Keratinocyte (primary cell): ENCODE measurements at regions not wholly inside any gene's neighbourhood (a gene's known extent, or its start where the extent isn't known, plus 50 kb on each side); places are given as distances from the start of the nearest gene placed in this dataset.

Experiments used
- DNase-seq: peaks from one replicate; pipeline ENCODE4 v3.0.0-alpha.2; 2011; ENCODE audit warnings: low read depth, missing footprints, low spot score
- FAIRE-seq: peaks from 2 replicates; lab custom pipeline; 2011; peaks lifted over from hg19 to GRCh38; lab: Jason Lieb, UNC
- H2AFZ ChIP-seq: 2 replicates; pipeline ENCODE4 v1.6.0; 2012; ENCODE audit warnings: low read length, control low read depth, inconsistent platforms; ENCODE audit not compliant: control insufficient read depth
- H3K27ac ChIP-seq: 2 replicates; pipeline ENCODE4 v1.5.1; 2011; ENCODE audit warnings: low read length; ENCODE audit not compliant: control insufficient read depth, insufficient read depth
- H3K27me3 ChIP-seq: 3 replicates; pipeline ENCODE4 v1.6.0; 2011; ENCODE audit warnings: low read length; ENCODE audit not compliant: control insufficient read depth, insufficient read depth; ENCODE audit errors: extremely low read depth
- H3K36me3 ChIP-seq, 2 experiments: 2 replicates in 1 of 2; 3 replicates in 1 of 2; pipeline ENCODE4 v1.5.1; 2011; ENCODE audit warnings: low read length in 2 of 2, mild to moderate bottlenecking in 1 of 2; ENCODE audit not compliant: control insufficient read depth in 2 of 2, insufficient read depth in 2 of 2; ENCODE audit errors: extremely low read depth in 1 of 2
- H3K4me1 ChIP-seq: 3 replicates; pipeline ENCODE4 v1.5.1; 2011; ENCODE audit warnings: low read length; ENCODE audit not compliant: control insufficient read depth, insufficient read depth; ENCODE audit errors: extremely low read depth
- H3K4me2 ChIP-seq: 3 replicates; pipeline ENCODE4 v1.6.0; 2011; ENCODE audit warnings: low read depth, low read length; ENCODE audit not compliant: control insufficient read depth, insufficient read depth; ENCODE audit errors: extremely low read depth
- H3K4me3 ChIP-seq, 3 experiments: fragments of 200-600 bp in 1 of 3; sonication (generic) in 1 of 3; 2 replicates in 2 of 3; 3 replicates in 1 of 3; pipeline ENCODE4 v1.5.1; 2011 to 2016; ENCODE audit warnings: low read length in 3 of 3, mild to moderate bottlenecking in 3 of 3, control low read depth in 2 of 3, inconsistent platforms in 1 of 3, low read depth in 1 of 3, mixed read lengths in 1 of 3, mixed run types in 1 of 3, moderate library complexity in 1 of 3; ENCODE audit not compliant: control insufficient read depth in 2 of 3, insufficient read depth in 2 of 3; ENCODE audit errors: extremely low read depth in 1 of 3
- H3K79me2 ChIP-seq: 2 replicates; pipeline ENCODE4 v1.6.0; 2012; ENCODE audit warnings: low read length; ENCODE audit not compliant: control insufficient read depth, insufficient read depth
- H3K9ac ChIP-seq: 3 replicates; pipeline ENCODE4 v1.6.0; 2011; ENCODE audit warnings: low read length; ENCODE audit not compliant: control insufficient read depth, insufficient read depth; ENCODE audit errors: extremely low read depth
- H3K9me1 ChIP-seq: 3 replicates; pipeline ENCODE4 v1.6.0; 2011; ENCODE audit warnings: low read length; ENCODE audit not compliant: control insufficient read depth, insufficient read depth; ENCODE audit errors: extremely low read depth
- H3K9me3 ChIP-seq: 2 replicates; pipeline ENCODE4 v1.5.1; 2012; ENCODE audit warnings: low read depth, low read length; ENCODE audit not compliant: control insufficient read depth
- H4K20me1 ChIP-seq: 3 replicates; pipeline ENCODE4 v1.6.0; 2011; ENCODE audit warnings: low read length; ENCODE audit not compliant: control insufficient read depth, insufficient read depth; ENCODE audit errors: extremely low read depth
- EZH2 ChIP-seq: IDR thresholded peaks from one replicate; pipeline ENCODE4 v1.6.1; 2012; ENCODE audit warnings: inconsistent platforms, mild to moderate bottlenecking, low read length, moderate library complexity
- dilution Hi-C: fragments of 300-500 bp; cut with MboI; formaldehyde crosslinking; loops from one replicate; pipeline ENCODE4 v1.7.0; 2020; ENCODE audit warnings: low sequenced_read_pairs; ENCODE audit not compliant: extremely low pct_ligation_motif_present
- TF ChIP-seq, protein P1 (sequence below), 3 experiments: IDR thresholded peaks in 1 of 3; conservative IDR thresholded peaks in 1 of 3; optimal IDR thresholded peaks in 1 of 3; 2 replicates in 2 of 3; 3 replicates in 1 of 3; pipeline versions ENCODE3 to v1.5.1; 2011; ENCODE audit warnings: low read length in 3 of 3, mild to moderate bottlenecking in 3 of 3, moderate library complexity in 2 of 3, control low read depth in 1 of 3, inconsistent platforms in 1 of 3; ENCODE audit not compliant: insufficient read depth in 2 of 3; ENCODE audit errors: extremely low read depth in 1 of 3

- no peaks in the 10 kb centered on the region for H3K9me1 ChIP-seq
- H3K36me3 ChIP-seq = no peaks in the 10 kb centered on the region
- dilution Hi-C loops = no loop called here
- H4K20me1 ChIP-seq = no peaks in the 10 kb centered on the region
- H3K4me1 ChIP-seq = no peaks in the 10 kb centered on the region
- TF ChIP-seq, protein P1, sequence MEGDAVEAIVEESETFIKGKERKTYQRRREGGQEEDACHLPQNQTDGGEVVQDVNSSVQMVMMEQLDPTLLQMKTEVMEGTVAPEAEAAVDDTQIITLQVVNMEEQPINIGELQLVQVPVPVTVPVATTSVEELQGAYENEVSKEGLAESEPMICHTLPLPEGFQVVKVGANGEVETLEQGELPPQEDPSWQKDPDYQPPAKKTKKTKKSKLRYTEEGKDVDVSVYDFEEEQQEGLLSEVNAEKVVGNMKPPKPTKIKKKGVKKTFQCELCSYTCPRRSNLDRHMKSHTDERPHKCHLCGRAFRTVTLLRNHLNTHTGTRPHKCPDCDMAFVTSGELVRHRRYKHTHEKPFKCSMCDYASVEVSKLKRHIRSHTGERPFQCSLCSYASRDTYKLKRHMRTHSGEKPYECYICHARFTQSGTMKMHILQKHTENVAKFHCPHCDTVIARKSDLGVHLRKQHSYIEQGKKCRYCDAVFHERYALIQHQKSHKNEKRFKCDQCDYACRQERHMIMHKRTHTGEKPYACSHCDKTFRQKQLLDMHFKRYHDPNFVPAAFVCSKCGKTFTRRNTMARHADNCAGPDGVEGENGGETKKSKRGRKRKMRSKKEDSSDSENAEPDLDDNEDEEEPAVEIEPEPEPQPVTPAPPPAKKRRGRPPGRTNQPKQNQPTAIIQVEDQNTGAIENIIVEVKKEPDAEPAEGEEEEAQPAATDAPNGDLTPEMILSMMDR (optimal IDR thresholded peaks at IDR 0.05 in 1 of 3, IDR thresholded peaks at IDR 0.05 in 1 of 3, conservative IDR thresholded peaks at IDR 0.05 in 1 of 3; ENCODE audit: extremely low read depth in 1 of 3, insufficient read depth in 2 of 3, low read length in 3 of 3) = no peak
- no peak for TF ChIP-seq EZH2
- no peaks in the 10 kb centered on the region for H3K9me3 ChIP-seq
- no peak for FAIRE-seq
- no peaks in the 10 kb centered on the region for H3K79me2 ChIP-seq
- no peak overlapping the region for H3K9ac ChIP-seq
- H3K27me3 ChIP-seq = no peaks in the 10 kb centered on the region
- no peak overlapping the region for H3K4me3 ChIP-seq
- H3K4me2 ChIP-seq = no peak overlapping the region
- no peak overlapping the region for H2AFZ ChIP-seq
- H3K27ac ChIP-seq = no peak overlapping the region
- no peak for DNase-seq
These were observed 158.8 kb upstream of the GUCY1A2 start for GRCh38 chr11:107177106-107177477.

- H3K36me3 ChIP-seq = no peaks in the 10 kb centered on the region
- H3K79me2 ChIP-seq = no peaks in the 10 kb centered on the region
- H3K9me1 ChIP-seq = no peaks in the 10 kb centered on the region
- no peak overlapping the region for H3K4me3 ChIP-seq
- no peak for DNase-seq
- H3K4me2 ChIP-seq = no peak overlapping the region
- no peak for TF ChIP-seq EZH2
- TF ChIP-seq, protein P1 (optimal IDR thresholded peaks at IDR 0.05 in 1 of 3, IDR thresholded peaks at IDR 0.05 in 1 of 3, conservative IDR thresholded peaks at IDR 0.05 in 1 of 3; ENCODE audit: extremely low read depth in 1 of 3, insufficient read depth in 2 of 3, low read length in 3 of 3) = no peak
- no peak overlapping the region for H2AFZ ChIP-seq
- no peak overlapping the region for H3K9ac ChIP-seq
- no peaks in the 10 kb centered on the region for H3K27me3 ChIP-seq
- H3K4me1 ChIP-seq = no peaks in the 10 kb centered on the region
- H4K20me1 ChIP-seq = no peaks in the 10 kb centered on the region
- no peak for FAIRE-seq
- H3K9me3 ChIP-seq = no peaks in the 10 kb centered on the region
- dilution Hi-C loops = no loop called here
- H3K27ac ChIP-seq = no peak overlapping the region
These were observed 158.2 kb upstream of the GUCY1A2 start for GRCh38 chr11:107176148-107177105.
